ENCODE measurements at regions not wholly inside any gene's neighbourhood (a gene's known extent, or its start where the extent isn't known, plus 50 kb on each side); places are given as distances from the start of the nearest gene placed in this dataset.

DNA sequence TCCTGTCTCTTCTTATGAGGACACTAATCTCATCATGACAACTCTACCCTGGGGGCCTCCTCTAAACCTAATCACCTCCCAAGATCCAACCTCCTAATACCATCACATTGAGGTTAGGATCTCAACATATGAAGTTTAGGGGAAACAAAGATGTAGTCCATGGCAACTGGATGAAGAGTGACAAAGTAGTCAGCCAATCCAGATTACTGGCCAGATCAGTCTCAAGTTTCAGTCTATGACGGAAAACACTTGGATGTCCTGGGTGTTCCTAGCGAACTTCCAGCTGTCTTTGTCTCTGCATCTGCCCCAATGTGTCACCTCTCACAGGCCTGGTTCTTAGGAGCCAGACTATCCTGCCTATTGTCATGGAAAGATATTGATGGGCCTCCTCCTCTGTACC, 630.8 kb downstream of the AACS start:
- in situ Hi-C loops (cut with MboI; ENCODE audit: low pct_unique_long_range_greater_than_20kb, low sequenced_read_pairs, unreplicated experiment), result no loop called here
- DNase-seq (ENCODE audit: low spot score), result no peak
- TF ChIP-seq, protein P1, sequence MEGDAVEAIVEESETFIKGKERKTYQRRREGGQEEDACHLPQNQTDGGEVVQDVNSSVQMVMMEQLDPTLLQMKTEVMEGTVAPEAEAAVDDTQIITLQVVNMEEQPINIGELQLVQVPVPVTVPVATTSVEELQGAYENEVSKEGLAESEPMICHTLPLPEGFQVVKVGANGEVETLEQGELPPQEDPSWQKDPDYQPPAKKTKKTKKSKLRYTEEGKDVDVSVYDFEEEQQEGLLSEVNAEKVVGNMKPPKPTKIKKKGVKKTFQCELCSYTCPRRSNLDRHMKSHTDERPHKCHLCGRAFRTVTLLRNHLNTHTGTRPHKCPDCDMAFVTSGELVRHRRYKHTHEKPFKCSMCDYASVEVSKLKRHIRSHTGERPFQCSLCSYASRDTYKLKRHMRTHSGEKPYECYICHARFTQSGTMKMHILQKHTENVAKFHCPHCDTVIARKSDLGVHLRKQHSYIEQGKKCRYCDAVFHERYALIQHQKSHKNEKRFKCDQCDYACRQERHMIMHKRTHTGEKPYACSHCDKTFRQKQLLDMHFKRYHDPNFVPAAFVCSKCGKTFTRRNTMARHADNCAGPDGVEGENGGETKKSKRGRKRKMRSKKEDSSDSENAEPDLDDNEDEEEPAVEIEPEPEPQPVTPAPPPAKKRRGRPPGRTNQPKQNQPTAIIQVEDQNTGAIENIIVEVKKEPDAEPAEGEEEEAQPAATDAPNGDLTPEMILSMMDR (IDR thresholded peaks at IDR 0.05; ENCODE audit: extremely low read depth, insufficient read depth, missing control alignments), result no peak

DNA sequence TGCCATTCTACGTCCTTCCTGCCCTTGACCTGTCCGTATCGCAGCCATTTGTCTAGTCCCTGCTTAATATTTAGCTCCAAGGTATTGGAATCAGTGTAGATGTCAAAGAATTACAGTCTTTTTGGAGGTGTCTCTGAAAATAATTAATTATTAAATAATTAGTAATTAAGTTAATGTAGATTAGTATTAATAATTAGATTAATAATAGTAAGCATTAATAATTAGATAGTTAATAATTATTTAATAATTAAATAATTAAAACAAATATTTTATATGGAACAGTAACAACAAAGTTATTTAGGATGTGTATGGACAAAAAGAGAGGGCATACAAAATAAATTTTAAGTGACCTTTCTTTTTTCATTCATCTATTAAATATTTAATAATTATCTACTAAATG, 639.6 kb downstream of the AACS start:
- DNase-seq (ENCODE audit: low spot score), result no peak
- in situ Hi-C loops (cut with MboI; ENCODE audit: low pct_unique_long_range_greater_than_20kb, low sequenced_read_pairs, unreplicated experiment), result no loop called here
- TF ChIP-seq, protein P1 (IDR thresholded peaks at IDR 0.05; ENCODE audit: extremely low read depth, insufficient read depth, missing control alignments), result no peak

DNA sequence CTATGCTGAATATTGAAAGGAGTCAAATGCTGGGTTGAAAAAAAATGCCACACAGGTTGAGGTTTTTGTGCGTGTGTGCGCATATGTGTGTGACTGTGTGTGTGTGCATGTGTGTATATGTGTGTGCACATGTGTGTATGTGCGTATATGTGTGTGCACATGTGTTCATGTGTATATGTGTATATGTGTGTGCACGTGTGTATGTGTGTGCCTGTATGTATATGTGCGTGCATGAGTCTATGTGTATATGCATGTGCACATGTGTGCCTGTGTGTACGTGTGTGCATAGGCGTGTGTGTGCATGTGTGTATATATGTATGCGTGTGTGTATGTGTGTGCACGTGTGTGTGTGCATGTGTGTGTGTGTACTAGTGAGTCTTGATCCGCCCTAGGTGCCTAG, 655.7 kb downstream of the AACS start:
- TF ChIP-seq, protein P1 (IDR thresholded peaks at IDR 0.05; ENCODE audit: extremely low read depth, insufficient read depth, missing control alignments), result no peak
- in situ Hi-C loops (cut with MboI; ENCODE audit: low pct_unique_long_range_greater_than_20kb, low sequenced_read_pairs, unreplicated experiment), result no loop called here
- DNase-seq (ENCODE audit: low spot score), result no peak

DNA sequence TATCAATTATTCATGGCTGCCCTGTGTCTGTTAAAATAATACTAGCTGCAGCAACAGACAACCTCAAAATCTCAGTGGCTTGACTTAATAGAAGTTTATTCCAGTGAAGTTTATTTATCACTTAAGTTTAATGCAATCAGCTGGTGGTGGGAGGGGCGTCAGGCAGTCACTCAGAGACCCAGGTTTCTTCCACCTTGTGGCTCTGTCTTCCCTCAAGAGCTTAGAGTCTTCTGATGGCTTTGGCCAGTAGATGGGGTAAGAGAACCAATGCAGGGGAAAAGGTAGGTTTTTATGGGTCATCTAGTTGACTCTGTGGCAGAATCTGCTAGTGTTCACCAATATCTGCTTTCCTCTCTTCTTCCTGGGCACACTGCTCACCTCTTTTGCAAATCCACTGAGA, 668.9 kb downstream of the AACS start:
- in situ Hi-C loops (cut with MboI; ENCODE audit: low pct_unique_long_range_greater_than_20kb, low sequenced_read_pairs, unreplicated experiment), result no loop called here
- TF ChIP-seq, protein P1 (IDR thresholded peaks at IDR 0.05; ENCODE audit: extremely low read depth, insufficient read depth, missing control alignments), result no peak

DNA sequence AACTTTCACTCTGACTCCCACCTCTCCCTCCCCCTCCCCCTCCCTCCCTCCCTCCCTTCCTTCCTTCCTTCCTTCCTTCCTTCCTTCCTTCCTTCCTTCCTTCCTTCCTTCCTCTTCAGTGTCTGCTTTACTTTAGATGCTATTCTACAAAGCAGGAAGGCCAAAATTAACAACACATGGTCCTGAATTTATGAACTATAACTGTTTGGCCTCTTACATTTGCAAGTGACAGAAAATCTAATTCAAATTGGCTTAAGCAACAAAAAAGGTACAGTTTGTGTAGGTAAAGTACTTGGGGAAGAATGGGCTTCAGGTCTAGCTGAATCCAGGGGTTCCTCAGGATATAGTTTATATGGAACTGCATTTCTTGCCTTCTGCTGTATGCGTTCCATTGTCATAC, 673.0 kb downstream of the AACS start:
- no peak for DNase-seq (ENCODE audit: low spot score)
- in situ Hi-C loops (cut with MboI; ENCODE audit: low pct_unique_long_range_greater_than_20kb, low sequenced_read_pairs, unreplicated experiment), result no loop called here
- TF ChIP-seq, protein P1 (IDR thresholded peaks at IDR 0.05; ENCODE audit: extremely low read depth, insufficient read depth, missing control alignments), result no peak

More for the DNA sequence above, 668.9 kb downstream of the AACS start:
- no peak for DNase-seq (ENCODE audit: low spot score)

DNA sequence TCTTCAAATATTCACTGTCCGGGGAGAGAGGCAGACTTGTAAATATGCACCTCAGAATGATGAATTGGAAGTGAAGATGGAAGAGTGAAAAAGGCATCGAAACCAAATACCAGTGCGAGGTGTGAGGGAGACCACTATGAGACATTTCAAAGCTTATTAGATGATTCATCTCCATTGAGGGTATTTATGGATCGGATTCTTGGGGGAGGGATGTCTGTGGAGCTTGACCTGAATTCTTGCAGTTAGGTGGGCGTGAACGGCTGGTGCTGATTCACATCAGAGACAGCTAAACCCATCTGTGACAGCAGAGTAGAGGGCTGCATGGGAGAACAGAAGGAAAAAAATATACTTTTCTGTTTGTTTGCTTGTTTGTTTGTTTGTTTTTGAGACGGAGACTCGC, 677.2 kb downstream of the AACS start:
- in situ Hi-C loops (cut with MboI; ENCODE audit: low pct_unique_long_range_greater_than_20kb, low sequenced_read_pairs, unreplicated experiment), result no loop called here
- no peak for DNase-seq (ENCODE audit: low spot score)
- TF ChIP-seq, protein P1 (IDR thresholded peaks at IDR 0.05; ENCODE audit: extremely low read depth, insufficient read depth, missing control alignments), result no peak

DNA sequence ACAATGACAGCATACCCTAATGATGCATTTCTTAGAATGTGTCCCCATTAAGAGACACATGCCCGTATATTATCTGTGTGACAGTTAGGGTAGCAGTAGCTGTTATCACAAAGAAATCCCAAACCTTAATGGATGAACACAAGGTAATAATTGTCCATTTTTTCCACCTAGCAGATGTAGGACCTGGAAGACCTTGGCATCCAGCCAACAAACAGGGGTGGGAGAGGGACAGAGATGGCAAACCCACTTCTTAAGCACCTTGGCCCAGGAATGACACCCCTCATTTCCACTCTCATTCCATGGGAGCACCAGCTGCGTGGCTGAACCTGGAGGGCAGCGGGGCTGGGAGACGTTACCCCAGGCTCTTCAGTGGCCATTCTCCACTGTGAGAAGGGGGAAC, 679.0 kb downstream of the AACS start:
- no peak for DNase-seq (ENCODE audit: low spot score)
- in situ Hi-C loops (cut with MboI; ENCODE audit: low pct_unique_long_range_greater_than_20kb, low sequenced_read_pairs, unreplicated experiment), result no loop called here
- TF ChIP-seq, protein P1 (IDR thresholded peaks at IDR 0.05; ENCODE audit: extremely low read depth, insufficient read depth, missing control alignments), result no peak

All from GM13977 (cell line).